ENCODE measurements at regions not wholly inside any gene's neighbourhood (a gene's known extent, or its start where the extent isn't known, plus 50 kb on each side); places are given as distances from the start of the nearest gene placed in this dataset.

- H3K36me3 ChIP-seq (ENCODE audit: insufficient read depth, low read length), result no peaks in the 10 kb centered on the region
- no peak overlapping the region for H3K27ac ChIP-seq (ENCODE audit: low read depth, low read length)
- Mint-ChIP-seq H3K36me3 (peaks cover 0 to 6% of the 10 kb centered on the region in 2 donors), H3K9me3 (peaks cover 0 to 24% (median 16%) of the 10 kb centered on the region in 8 donors), H3K4me1 (peaks cover 11 to 26% (median 23%) of the 10 kb centered on the region in 4 donors), H3K27ac (no peak overlapping the region), H3K4me3 (no peak overlapping the region), H3K27me3 (no peaks in the 10 kb centered on the region)
- DNase-seq, result no peak
- intact Hi-C loops (cut with micrococcal nuclease), result no loop called here
- peaks cover 23% of the 10 kb centered on the region for H3K4me1 ChIP-seq (ENCODE audit: insufficient read depth, low read length)
- ChIA-PET POLR2A (ENCODE audit: partially characterized antibody) (no interaction called here), CTCF (ENCODE audit: partially characterized antibody) (no interaction called here)
- no peaks in the 10 kb centered on the region for H3K9me3 ChIP-seq (ENCODE audit: control insufficient read depth in 1 of 2, low read length in 2 of 2)
- H3K27me3 ChIP-seq (ENCODE audit: insufficient read depth, low read length), result no peaks in the 10 kb centered on the region
- H3K4me3 ChIP-seq (ENCODE audit: low read length in 2 of 2), result no peak overlapping the region
These were observed 75.0 kb upstream of the FAM9C start for GRCh38 chrX:13119386-13119785.

- no peaks in the 10 kb centered on the region for H3K36me3 ChIP-seq (ENCODE audit: insufficient read depth, low read length)
- CTCF ChIA-PET (ENCODE audit: partially characterized antibody), result interaction anchor here (0.7 kb wide), 1 partner anchor 547 kb away, joined by 5 read pairs; no protein-coding TSS in a partner anchor
- no peak overlapping the region for H3K4me3 ChIP-seq (ENCODE audit: low read length in 2 of 2)
- no peak for DNase-seq
- no peaks in the 10 kb centered on the region for H3K4me1 ChIP-seq (ENCODE audit: insufficient read depth, low read length)
- H3K27me3 Mint-ChIP-seq, result no peaks in the 10 kb centered on the region
- no peaks in the 10 kb centered on the region for H3K27me3 ChIP-seq (ENCODE audit: insufficient read depth, low read length)
- POLR2A ChIA-PET (ENCODE audit: partially characterized antibody), result no interaction called here
- H3K9me3 Mint-ChIP-seq, result peaks cover 0 to 24% (median 16%) of the 10 kb centered on the region in 8 donors
- H3K27ac ChIP-seq (ENCODE audit: low read depth, low read length), result no peak overlapping the region
- no peaks in the 10 kb centered on the region for H3K9me3 ChIP-seq (ENCODE audit: control insufficient read depth in 1 of 2, low read length in 2 of 2)
- peaks cover 0 to 6% of the 10 kb centered on the region in 2 donors for H3K36me3 Mint-ChIP-seq
- intact Hi-C loops (cut with micrococcal nuclease), result no loop called here
- H3K4me1 Mint-ChIP-seq, result peaks cover 0 to 4% (median 0%) of the 10 kb centered on the region in 4 donors
- H3K27ac Mint-ChIP-seq, result no peak overlapping the region
- no peak overlapping the region for H3K4me3 Mint-ChIP-seq
These were observed 70.9 kb upstream of the FAM9C start for GRCh38 chrX:13115146-13115855.

DNA sequence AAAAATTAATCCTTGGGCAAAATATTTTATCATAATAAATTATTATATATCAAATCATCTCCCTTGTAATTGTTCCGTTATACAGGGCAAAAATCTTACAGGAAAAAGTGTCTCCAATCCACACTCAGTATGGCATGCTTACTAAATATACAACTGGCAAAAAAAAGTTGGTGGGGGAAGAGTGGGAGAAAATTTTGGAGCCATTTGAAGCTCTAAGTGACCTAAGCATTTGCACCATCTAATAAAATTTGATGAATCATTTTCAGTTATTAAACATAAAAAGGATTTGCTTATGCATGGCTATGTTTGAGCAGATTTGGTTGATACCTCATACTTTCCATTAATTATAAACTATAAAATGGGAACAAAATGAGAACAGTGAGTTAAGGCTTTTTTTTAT, 68.1 kb upstream of the FAM9C start:
- no peak for DNase-seq
- Mint-ChIP-seq H3K36me3 (peaks cover 0 to 5% of the 10 kb centered on the region in 2 donors), H3K4me3 (no peak overlapping the region), H3K9me3 (peaks cover 0 to 14% (median 9%) of the 10 kb centered on the region in 8 donors), H3K27me3 (no peaks in the 10 kb centered on the region), H3K27ac (no peak overlapping the region), H3K4me1 (peaks cover 0 to 4% (median 0%) of the 10 kb centered on the region in 4 donors)
- H3K27me3 ChIP-seq (ENCODE audit: insufficient read depth, low read length), result no peaks in the 10 kb centered on the region
- no peaks in the 10 kb centered on the region for H3K9me3 ChIP-seq (ENCODE audit: control insufficient read depth in 1 of 2, low read length in 2 of 2)
- intact Hi-C loops (cut with micrococcal nuclease), result no loop called here
- H3K4me1 ChIP-seq (ENCODE audit: insufficient read depth, low read length), result no peaks in the 10 kb centered on the region
- ChIA-PET POLR2A (ENCODE audit: partially characterized antibody) (no interaction called here), CTCF (ENCODE audit: partially characterized antibody) (no interaction called here)
- H3K27ac ChIP-seq (ENCODE audit: low read depth, low read length), result no peak overlapping the region
- no peaks in the 10 kb centered on the region for H3K36me3 ChIP-seq (ENCODE audit: insufficient read depth, low read length)
- H3K4me3 ChIP-seq (ENCODE audit: low read length in 2 of 2), result no peak overlapping the region

- ChIA-PET CTCF (ENCODE audit: partially characterized antibody) (no interaction called here), POLR2A (ENCODE audit: partially characterized antibody) (no interaction called here)
- Histone ChIP-seq H3K9me3 (ENCODE audit: control insufficient read depth in 1 of 2, low read length in 2 of 2) (no peaks in the 10 kb centered on the region), H3K27ac (ENCODE audit: low read depth, low read length) (no peak overlapping the region), H3K36me3 (ENCODE audit: insufficient read depth, low read length) (no peaks in the 10 kb centered on the region), H3K4me1 (ENCODE audit: insufficient read depth, low read length) (no peaks in the 10 kb centered on the region), H3K4me3 (ENCODE audit: low read length in 2 of 2) (no peak overlapping the region), H3K27me3 (ENCODE audit: insufficient read depth, low read length) (no peaks in the 10 kb centered on the region)
- DNase-seq, result peak in 1 of 5 donors; percentile 27
- Mint-ChIP-seq H3K4me1 (peaks cover 0 to 4% (median 0%) of the 10 kb centered on the region in 4 donors), H3K4me3 (no peak overlapping the region), H3K27me3 (no peaks in the 10 kb centered on the region), H3K27ac (peak overlapping the region in 1 of 7 donors; percentile 22), H3K36me3 (no peaks in the 10 kb centered on the region), H3K9me3 (peaks cover 0 to 3% (median 0%) of the 10 kb centered on the region in 8 donors)
- intact Hi-C loops (cut with micrococcal nuclease), result no loop called here
These were observed 66.3 kb upstream of the FAM9C start for GRCh38 chrX:13110433-13111324.

DNA sequence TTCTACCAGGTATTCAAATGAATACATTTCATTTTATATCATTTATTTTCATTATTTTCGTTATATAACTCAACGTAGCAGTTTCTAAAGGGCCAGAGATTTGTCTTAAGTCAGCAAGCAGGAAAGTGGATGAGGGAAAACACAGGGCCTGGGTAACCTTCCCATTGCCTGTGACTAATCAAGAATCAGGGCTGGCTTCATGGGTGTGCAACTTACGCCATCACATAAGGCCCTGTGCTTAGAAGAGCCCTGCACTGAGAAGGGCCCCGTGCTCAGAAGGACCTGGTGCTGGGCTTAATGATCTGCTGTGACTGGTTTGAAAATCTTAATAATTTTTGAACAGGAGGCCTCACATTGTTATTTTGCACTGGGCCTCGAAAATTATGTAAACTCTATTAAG, 65.4 kb upstream of the FAM9C start:
- peaks cover 0 to 4% (median 0%) of the 10 kb centered on the region in 4 donors for H3K4me1 Mint-ChIP-seq
- no peak overlapping the region for H3K4me3 Mint-ChIP-seq
- Histone ChIP-seq H3K4me1 (ENCODE audit: insufficient read depth, low read length) (no peaks in the 10 kb centered on the region), H3K36me3 (ENCODE audit: insufficient read depth, low read length) (no peaks in the 10 kb centered on the region), H3K27me3 (ENCODE audit: insufficient read depth, low read length) (no peaks in the 10 kb centered on the region), H3K4me3 (ENCODE audit: low read length in 2 of 2) (no peak overlapping the region), H3K9me3 (ENCODE audit: control insufficient read depth in 1 of 2, low read length in 2 of 2) (no peaks in the 10 kb centered on the region), H3K27ac (ENCODE audit: low read depth, low read length) (no peak overlapping the region)
- DNase-seq, result no peak
- POLR2A ChIA-PET (ENCODE audit: partially characterized antibody), result no interaction called here
- CTCF ChIA-PET (ENCODE audit: partially characterized antibody), result no interaction called here
- no peak overlapping the region for H3K27ac Mint-ChIP-seq
- intact Hi-C loops (cut with micrococcal nuclease), result no loop called here
- peaks cover 0 to under 1% (median 0%) of the 10 kb centered on the region in 8 donors for H3K9me3 Mint-ChIP-seq
- H3K27me3 Mint-ChIP-seq, result no peaks in the 10 kb centered on the region
- H3K36me3 Mint-ChIP-seq, result no peaks in the 10 kb centered on the region

DNA sequence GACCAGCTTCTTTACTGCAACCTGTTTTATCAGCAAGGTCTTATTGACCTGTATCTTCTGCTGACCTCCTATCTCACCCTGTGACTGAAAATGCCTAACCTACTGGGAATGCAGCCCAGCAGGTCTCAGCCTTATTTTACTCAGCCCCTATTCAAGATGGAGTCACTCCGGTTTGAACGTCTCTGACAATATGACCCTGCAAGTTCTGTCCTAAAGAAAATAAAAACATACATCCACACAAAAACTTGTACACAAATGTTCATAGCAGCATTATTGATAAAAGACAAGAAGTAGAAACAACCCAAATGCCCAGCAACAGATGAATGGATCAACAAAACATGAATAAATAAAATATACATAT, 59.5 kb upstream of the FAM9C start:
- no peaks in the 10 kb centered on the region for H3K9me3 ChIP-seq (ENCODE audit: control insufficient read depth in 1 of 2, low read length in 2 of 2)
- ChIA-PET CTCF (ENCODE audit: partially characterized antibody) (interaction anchor here (2.1 kb wide), 1 partner anchor 157 kb away, joined by 5 read pairs; no protein-coding TSS in a partner anchor), POLR2A (ENCODE audit: partially characterized antibody) (no interaction called here)
- Mint-ChIP-seq H3K9me3 (peaks cover 0 to 4% (median 0%) of the 10 kb centered on the region in 8 donors), H3K27ac (no peak overlapping the region), H3K4me3 (no peak overlapping the region), H3K27me3 (no peaks in the 10 kb centered on the region), H3K36me3 (no peaks in the 10 kb centered on the region), H3K4me1 (peaks cover 30 to 38% (median 34%) of the 10 kb centered on the region in 4 donors)
- H3K4me1 ChIP-seq (ENCODE audit: insufficient read depth, low read length), result peaks cover 45% of the 10 kb centered on the region
- no peaks in the 10 kb centered on the region for H3K36me3 ChIP-seq (ENCODE audit: insufficient read depth, low read length)
- no peak overlapping the region for H3K4me3 ChIP-seq (ENCODE audit: low read length in 2 of 2)
- DNase-seq, result no peak
- H3K27ac ChIP-seq (ENCODE audit: low read depth, low read length), result no peak overlapping the region
- intact Hi-C loops (cut with micrococcal nuclease), result no loop called here
- no peaks in the 10 kb centered on the region for H3K27me3 ChIP-seq (ENCODE audit: insufficient read depth, low read length)

DNA sequence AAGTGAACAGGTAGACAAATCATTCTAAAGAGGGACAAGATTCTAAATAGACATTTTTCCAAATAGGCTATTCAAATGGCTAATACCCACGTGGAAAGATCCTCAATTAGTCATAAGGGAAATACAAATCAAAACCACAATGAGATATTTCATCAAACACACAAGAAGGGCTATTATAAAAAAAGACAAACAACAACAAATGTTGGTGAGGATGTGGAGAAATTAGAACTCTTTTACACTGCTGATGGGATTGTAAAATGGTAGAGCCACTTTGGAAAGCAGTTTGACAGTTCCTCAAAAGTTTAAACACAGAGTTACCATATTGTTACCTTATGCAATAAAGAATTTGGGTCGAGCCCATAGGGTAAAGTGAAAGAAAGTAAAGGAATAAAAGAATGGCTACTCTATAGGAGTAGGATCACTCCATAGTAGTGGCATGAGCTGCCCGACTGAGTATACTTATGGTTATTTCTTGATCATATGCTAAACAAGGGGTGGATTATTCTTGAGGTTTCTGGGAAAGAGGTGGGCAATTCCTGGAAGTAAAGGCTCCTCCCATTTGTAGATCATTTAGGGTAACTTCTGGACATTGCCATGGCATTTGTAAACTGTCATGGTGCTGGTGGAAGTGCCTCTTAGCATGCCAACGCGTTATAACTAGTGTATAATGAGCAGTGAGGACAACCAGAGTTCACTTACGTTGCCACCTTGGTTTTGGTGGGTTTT, 58.9 kb upstream of the FAM9C start:
- peak overlapping the region in 2 of 7 donors; percentile 72 to 87 for H3K27ac Mint-ChIP-seq
- Histone ChIP-seq H3K9me3 (ENCODE audit: control insufficient read depth in 1 of 2, low read length in 2 of 2) (no peaks in the 10 kb centered on the region), H3K27me3 (ENCODE audit: insufficient read depth, low read length) (no peaks in the 10 kb centered on the region), H3K4me1 (ENCODE audit: insufficient read depth, low read length) (peaks cover 46% of the 10 kb centered on the region), H3K36me3 (ENCODE audit: insufficient read depth, low read length) (no peaks in the 10 kb centered on the region), H3K4me3 (ENCODE audit: low read length in 2 of 2) (no peak overlapping the region), H3K27ac (ENCODE audit: low read depth, low read length) (no peak overlapping the region)
- no peaks in the 10 kb centered on the region for H3K27me3 Mint-ChIP-seq
- H3K4me3 Mint-ChIP-seq, result peak overlapping the region in 1 of 8 donors; percentile 48
- no peak for DNase-seq
- POLR2A ChIA-PET (ENCODE audit: partially characterized antibody), result no interaction called here
- CTCF ChIA-PET (ENCODE audit: partially characterized antibody), result interaction anchor here (1.6 to 13.7 kb wide), 3 partner anchors 155 to 385 kb away, joined by 4 to 210 read pairs (median 5); no protein-coding TSS in a partner anchor
- intact Hi-C loops (cut with micrococcal nuclease), result no loop called here
- peaks cover 30 to 43% (median 36%) of the 10 kb centered on the region in 4 donors for H3K4me1 Mint-ChIP-seq
- H3K9me3 Mint-ChIP-seq, result peaks cover 0 to 4% (median 0%) of the 10 kb centered on the region in 8 donors
- no peaks in the 10 kb centered on the region for H3K36me3 Mint-ChIP-seq

All from CD4-positive, alpha-beta memory T cell (primary cell).